ENCODE measurements at regions not wholly inside any gene's neighbourhood (a gene's known extent, or its start where the extent isn't known, plus 50 kb on each side); places are given as distances from the start of the nearest gene placed in this dataset.

DNA sequence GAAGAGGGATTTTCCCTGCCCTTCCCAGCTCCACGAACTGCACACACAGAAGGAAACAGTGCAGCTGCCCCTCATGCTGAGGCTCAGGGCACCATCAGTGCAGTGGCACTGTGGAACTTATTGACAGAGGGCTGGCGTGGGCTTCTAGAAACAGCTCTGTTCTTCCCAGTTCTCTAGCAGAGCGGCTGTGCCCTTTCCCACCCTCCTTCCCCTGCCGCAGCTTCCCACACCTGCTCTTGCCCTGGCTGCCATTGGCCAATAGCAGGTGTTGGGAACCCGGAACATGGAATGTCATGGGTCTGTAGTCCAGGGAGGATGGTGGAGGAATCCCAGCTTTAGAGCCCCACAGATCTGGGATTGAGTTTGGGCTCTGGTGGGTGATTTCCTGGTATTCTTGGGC is 343.8 kb downstream of the RPS6KC1 start:
- no peak overlapping the region for H3K4me3 ChIP-seq (ENCODE audit: low read length)
- no peak for DNase-seq (ENCODE audit: low read depth)
- TF ChIP-seq CTCF (conservative IDR thresholded peaks at IDR 0.05; ENCODE audit: low read depth, low read length) = no peak

- no peak for DNase-seq (ENCODE audit: low read depth)
- no peak overlapping the region for H3K4me3 ChIP-seq (ENCODE audit: low read length)
- TF ChIP-seq CTCF (conservative IDR thresholded peaks at IDR 0.05; ENCODE audit: low read depth, low read length) = no peak
Observed at GRCh38 chr1:213397638-213398037, 346.6 kb downstream of the RPS6KC1 start.

DNA sequence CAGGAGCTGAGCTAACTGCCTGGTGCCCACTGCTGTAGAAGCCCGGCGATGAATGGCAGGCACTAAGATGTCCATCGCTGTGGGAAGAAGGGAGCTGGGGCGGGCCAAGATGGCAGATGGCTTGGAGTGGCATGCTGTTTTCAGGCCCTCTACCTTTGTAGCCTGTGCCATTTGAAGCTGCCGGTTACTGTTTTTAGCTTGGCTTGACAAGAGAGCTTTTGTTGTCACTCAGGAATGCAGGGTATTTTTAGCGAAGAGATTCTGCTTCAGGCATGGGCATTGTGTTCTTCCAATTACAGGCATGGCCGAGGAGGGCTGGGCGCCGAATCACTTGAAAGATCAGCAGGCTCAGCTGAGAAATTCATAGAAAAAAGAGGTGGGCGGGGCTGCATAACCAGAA is 348.7 kb downstream of the RPS6KC1 start:
- no peak for TF ChIP-seq CTCF (conservative IDR thresholded peaks at IDR 0.05; ENCODE audit: low read depth, low read length)
- H3K4me3 ChIP-seq (ENCODE audit: low read length) = no peak overlapping the region

GRCh38 chr1:213409208-213409631 is 358.2 kb downstream of the RPS6KC1 start:
- no peak for TF ChIP-seq CTCF (conservative IDR thresholded peaks at IDR 0.05; ENCODE audit: low read depth, low read length)
- no peak overlapping the region for H3K4me3 ChIP-seq (ENCODE audit: low read length)
- DNase-seq (ENCODE audit: low read depth) = no peak

More for the DNA sequence above, 348.7 kb downstream of the RPS6KC1 start:
- no peak for DNase-seq (ENCODE audit: low read depth)

- no peak overlapping the region for H3K4me3 ChIP-seq (ENCODE audit: low read length)
- TF ChIP-seq CTCF (conservative IDR thresholded peaks at IDR 0.05; ENCODE audit: low read depth, low read length) = no peak
- DNase-seq (ENCODE audit: low read depth) = no peak
Observed at GRCh38 chr1:213409971-213410370, 358.9 kb downstream of the RPS6KC1 start.

DNA sequence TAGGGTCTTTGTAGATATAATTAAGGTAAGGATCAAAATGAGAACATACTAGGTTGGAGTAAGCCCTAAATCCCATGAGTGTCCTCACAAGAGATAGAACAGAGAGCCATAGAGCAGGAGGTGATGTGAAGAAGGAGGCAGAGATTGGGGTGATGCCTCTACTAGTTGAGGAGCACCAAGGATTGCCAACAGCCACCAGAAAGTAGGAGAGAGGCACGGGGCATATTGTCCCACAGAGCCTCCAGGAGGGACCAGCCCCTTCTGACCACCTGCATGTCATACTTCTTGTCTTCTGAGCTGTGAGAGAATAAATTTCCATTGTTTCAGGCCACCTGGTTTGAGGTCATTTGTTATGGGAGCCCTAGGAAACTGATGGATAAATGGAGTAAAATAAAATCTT is 363.3 kb downstream of the RPS6KC1 start:
- no peak for DNase-seq (ENCODE audit: low read depth)
- no peak for TF ChIP-seq CTCF (conservative IDR thresholded peaks at IDR 0.05; ENCODE audit: low read depth, low read length)
- no peak overlapping the region for H3K4me3 ChIP-seq (ENCODE audit: low read length)

GRCh38 chr1:213414911-213415310 is 363.9 kb downstream of the RPS6KC1 start:
- TF ChIP-seq CTCF (conservative IDR thresholded peaks at IDR 0.05; ENCODE audit: low read depth, low read length) = no peak
- DNase-seq (ENCODE audit: low read depth) = no peak
- H3K4me3 ChIP-seq (ENCODE audit: low read length) = no peak overlapping the region

All from retinal pigment epithelial cell (primary cell).